Naive B cell (primary cell): ENCODE measurements at regions not wholly inside any gene's neighbourhood (a gene's known extent, or its start where the extent isn't known, plus 50 kb on each side); places are given as distances from the start of the nearest gene placed in this dataset.
A peak's percentile ranks its signal among the peaks of the same experiment; 100 is the strongest.

ENCODE experiments used
- ATAC-seq, 2 donors: fragments of 150-1000 bp; cut with Tn5 transposase; 2 replicates each; pipeline ENCODE4 v1.10.0; 2021; ENCODE audit warnings: low read depth in 2 of 2, mild to moderate bottlenecking in 2 of 2, moderate library complexity in 2 of 2
- DNase-seq: peaks from one replicate; pipeline ENCODE4 v3.0.0; 2022
- H3K27ac Mint-ChIP-seq, 6 donors: one replicate each; pipeline ENCODE4 v1.8.0; 2020 to 2022; ENCODE audit warnings: mild to moderate bottlenecking in 6 of 6, mixed read lengths in 6 of 6, moderate library complexity in 5 of 6, inconsistent platforms in 2 of 6
- H3K27me3 Mint-ChIP-seq, 3 donors: one replicate each; pipeline ENCODE4 v1.8.0; 2021 to 2022; ENCODE audit warnings: mixed read lengths in 3 of 3, mild to moderate bottlenecking in 1 of 3
- H3K36me3 Mint-ChIP-seq, 2 donors: one replicate each; pipeline ENCODE4 v1.8.0; 2020 to 2022; ENCODE audit warnings: mixed read lengths in 2 of 2, inconsistent platforms in 1 of 2, mild to moderate bottlenecking in 1 of 2
- H3K4me1 Mint-ChIP-seq, 3 donors: one replicate each; pipeline ENCODE4 v1.8.0; 2020 to 2022; ENCODE audit warnings: mixed read lengths in 3 of 3, inconsistent platforms in 1 of 3, mild to moderate bottlenecking in 1 of 3, moderate library complexity in 1 of 3
- H3K4me3 Mint-ChIP-seq, 8 donors: one replicate each; pipeline ENCODE4 v1.8.0; 2020 to 2022; ENCODE audit warnings: mild to moderate bottlenecking in 8 of 8, mixed read lengths in 8 of 8, moderate library complexity in 8 of 8, inconsistent platforms in 2 of 8
- H3K9me3 Mint-ChIP-seq, 7 donors: one replicate each; pipeline ENCODE4 v1.8.0; 2020 to 2022; ENCODE audit warnings: mixed read lengths in 7 of 7, mild to moderate bottlenecking in 5 of 7, inconsistent platforms in 2 of 7, moderate library complexity in 1 of 7

DNA sequence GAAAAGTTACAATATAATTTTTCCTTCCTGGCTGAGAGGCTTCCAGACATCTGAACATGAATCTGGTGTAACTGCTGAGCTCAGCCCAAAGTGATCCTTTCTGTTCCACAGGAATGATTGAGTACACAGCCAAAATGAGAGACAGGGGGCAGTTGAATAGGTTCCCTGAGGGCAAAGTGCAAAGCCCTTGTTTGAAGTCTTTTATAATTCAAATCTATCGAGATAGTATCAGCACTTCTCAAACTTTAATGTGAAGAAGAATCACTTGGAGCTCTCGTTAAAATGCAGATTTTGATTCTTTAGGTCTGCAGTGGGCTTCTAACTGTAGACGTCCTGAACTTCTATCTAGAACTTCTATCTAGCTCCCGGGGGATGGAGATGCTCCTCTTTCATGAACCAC is 54.4 kb upstream of the BMP2K start:
- H3K27ac Mint-ChIP-seq = peak overlapping the region in 4 of 6 donors; percentile 34 to 91 (median 56)
- no peak for ATAC-seq

DNA sequence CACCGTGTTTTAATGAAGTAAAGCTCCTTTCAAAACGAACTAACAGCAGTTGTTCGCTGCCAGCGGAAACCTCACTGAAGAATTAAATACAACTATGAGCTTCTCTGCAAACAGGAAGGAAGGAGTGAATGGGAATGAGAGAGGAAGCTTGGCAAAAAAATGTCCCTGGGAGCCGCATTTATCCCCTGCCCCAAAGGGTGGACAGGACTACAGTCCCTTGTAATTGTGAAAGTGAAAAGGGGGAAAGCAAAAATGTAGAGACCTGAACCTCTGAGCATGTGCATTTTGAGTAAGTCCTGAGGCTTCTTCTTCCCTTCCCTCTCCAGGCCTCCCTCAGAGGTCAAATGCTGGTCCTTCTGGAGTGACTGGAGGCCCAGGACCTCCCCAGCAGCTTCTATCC is 53.8 kb upstream of the BMP2K start:
- H3K4me1 Mint-ChIP-seq = peaks cover 34 to 73% (median 48%) of the 10 kb centered on the region in 3 donors
- H3K4me3 Mint-ChIP-seq = peak overlapping the region in 2 of 8 donors; percentile 6 to 51
- H3K27ac Mint-ChIP-seq = peak overlapping the region in 4 of 6 donors; percentile 39 to 91 (median 61)
- DNase-seq = no peak
- no peaks in the 10 kb centered on the region for H3K9me3 Mint-ChIP-seq
- no peak for ATAC-seq
- no peaks in the 10 kb centered on the region for H3K36me3 Mint-ChIP-seq
- H3K27me3 Mint-ChIP-seq = no peaks in the 10 kb centered on the region

More for the DNA sequence above, 54.4 kb upstream of the BMP2K start:
- Mint-ChIP-seq H3K4me1 (peaks cover 29 to 68% (median 43%) of the 10 kb centered on the region in 3 donors), H3K9me3 (no peaks in the 10 kb centered on the region), H3K27me3 (no peaks in the 10 kb centered on the region), H3K4me3 (peak overlapping the region in 4 of 8 donors; percentile 12 to 92 (median 78)), H3K36me3 (no peaks in the 10 kb centered on the region)
- DNase-seq = no peak

DNA sequence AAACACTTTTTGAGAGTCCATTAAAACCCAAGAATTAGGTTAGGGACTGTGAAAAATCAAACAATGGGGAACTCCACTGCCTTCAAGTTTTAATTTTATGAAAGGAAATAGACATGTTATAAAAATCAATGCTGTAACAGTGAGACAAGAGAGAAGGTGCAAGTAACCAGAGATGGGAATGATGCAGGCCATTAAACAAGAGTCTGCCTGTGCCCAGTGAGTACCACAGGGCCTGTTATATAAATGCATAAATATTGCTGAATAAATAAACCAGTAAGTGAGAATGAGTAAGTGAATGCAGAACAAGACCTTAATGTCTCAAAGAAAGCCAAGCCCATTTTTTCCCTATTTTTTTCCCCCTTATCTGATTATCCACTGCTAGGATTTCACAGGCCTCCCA is 53.3 kb upstream of the BMP2K start:
- H3K27me3 Mint-ChIP-seq = no peaks in the 10 kb centered on the region
- H3K36me3 Mint-ChIP-seq = no peaks in the 10 kb centered on the region
- H3K4me1 Mint-ChIP-seq = peaks cover 36 to 76% (median 54%) of the 10 kb centered on the region in 3 donors
- peak overlapping the region in 2 of 6 donors; percentile 87 to 91 for H3K27ac Mint-ChIP-seq
- no peak for DNase-seq
- H3K9me3 Mint-ChIP-seq = no peaks in the 10 kb centered on the region
- no peak for ATAC-seq
- H3K4me3 Mint-ChIP-seq = peak overlapping the region in 2 of 8 donors; percentile 25 to 48
